H1 (cell line): ENCODE measurements at regions not wholly inside any gene's neighbourhood (a gene's known extent, or its start where the extent isn't known, plus 50 kb on each side); places are given as distances from the start of the nearest gene placed in this dataset.

Experiments used
- GABPA ChIP-seq: IDR thresholded peaks from 2 replicates; pipeline ENCODE4 v1.6.1; 2011; ENCODE audit warnings: mild to moderate bottlenecking, low read length, moderate library complexity, borderline replicate concordance; ENCODE audit not compliant: insufficient read depth
- JUN ChIP-seq: IDR thresholded peaks from 2 replicates; pipeline ENCODE4 v1.6.1; 2011; ENCODE audit warnings: low read depth, mild to moderate bottlenecking, improper control_type of control experiment, low read length
- KDM5A ChIP-seq: fragments of 200-600 bp; IDR thresholded peaks from 2 replicates; pipeline ENCODE4 v1.7.1; 2012; ENCODE audit warnings: mild to moderate bottlenecking, low read length, inconsistent platforms, mixed read lengths
- MAFK ChIP-seq: IDR thresholded peaks from 2 replicates; pipeline ENCODE4 v1.6.1; 2012; ENCODE audit warnings: low read depth, mild to moderate bottlenecking, improper control_type of control experiment, low read length
- PHF8 ChIP-seq: fragments of 200-600 bp; sonication (generic); conservative IDR thresholded peaks from 2 replicates; pipeline ENCODE4 v1.7.1; 2012; ENCODE audit warnings: low read depth, mild to moderate bottlenecking, inconsistent platforms, low read length, moderate library complexity
- POLR2A ChIP-seq, 2 experiments: IDR thresholded peaks; 1 replicate in 1 of 2; 2 replicates in 1 of 2; pipeline ENCODE4 v1.6.1; 2011; ENCODE audit warnings: low read depth in 2 of 2, low read length in 2 of 2, mild to moderate bottlenecking in 2 of 2; ENCODE audit errors: control extremely low read depth in 1 of 2
- SAP30 ChIP-seq: fragments of 300-600 bp; sonication (generic); IDR thresholded peaks from 2 replicates; pipeline ENCODE4 v1.7.1; 2012; ENCODE audit warnings: low read length, moderate library complexity, mild to moderate bottlenecking, inconsistent platforms; ENCODE audit not compliant: insufficient read depth, insufficient replicate concordance
- SIN3A ChIP-seq, 2 experiments: IDR thresholded peaks in 1 of 2; conservative IDR thresholded peaks in 1 of 2; 2 replicates each; pipeline ENCODE4 v1.6.1; 2011 to 2012; ENCODE audit warnings: low read length in 2 of 2, improper control_type of control experiment in 1 of 2, low read depth in 1 of 2, mild to moderate bottlenecking in 1 of 2
- SUZ12 ChIP-seq: fragments of 200-600 bp; sonication (generic); IDR thresholded peaks from 2 replicates; pipeline ENCODE4 v1.6.1; 2012; ENCODE audit warnings: mild to moderate bottlenecking, inconsistent platforms, low read length, moderate library complexity, mixed read lengths
- TAF7 ChIP-seq: optimal IDR thresholded peaks from 2 replicates; pipeline ENCODE3; 2011; ENCODE audit warnings: low read depth, mild to moderate bottlenecking, inconsistent platforms, low read length, moderate library complexity, borderline replicate concordance
- TCF12 ChIP-seq: IDR thresholded peaks from 2 replicates; pipeline ENCODE4 v1.6.1; 2011; ENCODE audit warnings: low read depth, mild to moderate bottlenecking, low read length
- YY1 ChIP-seq: IDR thresholded peaks from 2 replicates; pipeline ENCODE4 v1.6.1; 2011; ENCODE audit warnings: low read depth, mild to moderate bottlenecking, low read length
- ZNF274 ChIP-seq: IDR thresholded peaks from 2 replicates; pipeline ENCODE4 v1.7.0; 2012; ENCODE audit warnings: low read length, borderline replicate concordance; ENCODE audit errors: extremely low read depth
- TF ChIP-seq, protein P1 (sequence below): IDR thresholded peaks from 2 replicates; pipeline ENCODE4 v1.6.1; 2012; ENCODE audit warnings: inconsistent platforms
- TF ChIP-seq, protein P2 (sequence below): IDR thresholded peaks from 2 replicates; pipeline ENCODE4 v1.6.1; 2012; ENCODE audit warnings: low read length, inconsistent platforms

DNA sequence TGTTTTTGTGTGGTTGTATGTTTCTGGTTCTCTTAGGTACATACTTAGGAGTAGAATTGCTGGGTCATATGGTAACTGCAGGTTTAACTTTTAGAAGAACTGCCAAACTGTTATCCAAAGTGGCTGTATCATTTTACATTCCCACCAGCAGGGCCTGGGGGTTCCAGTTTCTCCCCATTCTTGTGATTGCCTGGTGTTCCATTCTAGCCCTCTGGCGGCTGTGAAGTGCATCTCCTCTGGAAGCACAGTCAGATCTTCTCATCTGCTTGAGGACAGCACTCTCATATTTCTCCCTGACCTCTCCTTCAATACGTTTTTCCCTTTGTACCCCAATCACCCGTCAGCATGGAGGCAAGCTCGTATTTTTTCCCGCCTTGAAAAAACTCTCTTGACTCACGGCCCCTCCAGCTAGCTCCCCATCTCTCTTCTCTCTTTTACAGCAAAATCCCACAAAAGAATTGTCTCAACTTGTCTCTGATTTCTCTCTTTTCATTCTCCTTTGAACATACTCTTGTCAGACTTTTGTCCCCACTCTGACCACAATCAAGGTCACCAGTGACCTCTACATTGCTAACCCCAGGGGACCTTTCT is 56.8 kb upstream of the THY1 start (continued):
- TF ChIP-seq GABPA (no peak; the same call in 1 of the 2 replicates), SIN3A (conservative IDR thresholded peaks at IDR 0.05 in 1 of 2, IDR thresholded peaks at IDR 0.05 in 1 of 2; ENCODE audit: low read depth in 1 of 2, low read length in 2 of 2) (no peak), TAF7 (peak; percentile 43), SUZ12 (no peak), KDM5A (no peak), YY1 (no peak; the same call in 1 of the 2 replicates), ZNF274 (no peak), PHF8 (no peak), POLR2A (IDR thresholded peaks at IDR 0.05; ENCODE audit: control extremely low read depth in 1 of 2, low read depth in 2 of 2, low read length in 2 of 2) (no peak), TCF12 (no peak), MAFK (no peak), SAP30 (no peak), JUN (no peak)
- TF ChIP-seq, protein P1, sequence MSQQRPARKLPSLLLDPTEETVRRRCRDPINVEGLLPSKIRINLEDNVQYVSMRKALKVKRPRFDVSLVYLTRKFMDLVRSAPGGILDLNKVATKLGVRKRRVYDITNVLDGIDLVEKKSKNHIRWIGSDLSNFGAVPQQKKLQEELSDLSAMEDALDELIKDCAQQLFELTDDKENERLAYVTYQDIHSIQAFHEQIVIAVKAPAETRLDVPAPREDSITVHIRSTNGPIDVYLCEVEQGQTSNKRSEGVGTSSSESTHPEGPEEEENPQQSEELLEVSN, result 0 out of 2 replicates have a peak, but pooled peaks have one; percentile 8
- TF ChIP-seq, protein P2, sequence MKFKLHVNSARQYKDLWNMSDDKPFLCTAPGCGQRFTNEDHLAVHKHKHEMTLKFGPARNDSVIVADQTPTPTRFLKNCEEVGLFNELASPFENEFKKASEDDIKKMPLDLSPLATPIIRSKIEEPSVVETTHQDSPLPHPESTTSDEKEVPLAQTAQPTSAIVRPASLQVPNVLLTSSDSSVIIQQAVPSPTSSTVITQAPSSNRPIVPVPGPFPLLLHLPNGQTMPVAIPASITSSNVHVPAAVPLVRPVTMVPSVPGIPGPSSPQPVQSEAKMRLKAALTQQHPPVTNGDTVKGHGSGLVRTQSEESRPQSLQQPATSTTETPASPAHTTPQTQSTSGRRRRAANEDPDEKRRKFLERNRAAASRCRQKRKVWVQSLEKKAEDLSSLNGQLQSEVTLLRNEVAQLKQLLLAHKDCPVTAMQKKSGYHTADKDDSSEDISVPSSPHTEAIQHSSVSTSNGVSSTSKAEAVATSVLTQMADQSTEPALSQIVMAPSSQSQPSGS, result no peak
